ENCODE measurements at regions not wholly inside any gene's neighbourhood (a gene's known extent, or its start where the extent isn't known, plus 50 kb on each side); places are given as distances from the start of the nearest gene placed in this dataset.

GRCh38 chr19:30652751-30653150 is 280.6 kb downstream of the ZNF536 start:
- Histone ChIP-seq H3K4me3 (no peak overlapping the region), H3K9me3 (no peaks in the 10 kb centered on the region), H3K27me3 (no peaks in the 10 kb centered on the region), H3K36me3 (no peaks in the 10 kb centered on the region), H3K4me1 (peaks cover 31 to 40% (median 32%) of the 10 kb centered on the region in 3 donors), H3K27ac (no peak overlapping the region)
- no peak for FAIRE-seq
- peak in 1 of 6 donors; percentile 16 for DNase-seq
- TF ChIP-seq, protein P1, sequence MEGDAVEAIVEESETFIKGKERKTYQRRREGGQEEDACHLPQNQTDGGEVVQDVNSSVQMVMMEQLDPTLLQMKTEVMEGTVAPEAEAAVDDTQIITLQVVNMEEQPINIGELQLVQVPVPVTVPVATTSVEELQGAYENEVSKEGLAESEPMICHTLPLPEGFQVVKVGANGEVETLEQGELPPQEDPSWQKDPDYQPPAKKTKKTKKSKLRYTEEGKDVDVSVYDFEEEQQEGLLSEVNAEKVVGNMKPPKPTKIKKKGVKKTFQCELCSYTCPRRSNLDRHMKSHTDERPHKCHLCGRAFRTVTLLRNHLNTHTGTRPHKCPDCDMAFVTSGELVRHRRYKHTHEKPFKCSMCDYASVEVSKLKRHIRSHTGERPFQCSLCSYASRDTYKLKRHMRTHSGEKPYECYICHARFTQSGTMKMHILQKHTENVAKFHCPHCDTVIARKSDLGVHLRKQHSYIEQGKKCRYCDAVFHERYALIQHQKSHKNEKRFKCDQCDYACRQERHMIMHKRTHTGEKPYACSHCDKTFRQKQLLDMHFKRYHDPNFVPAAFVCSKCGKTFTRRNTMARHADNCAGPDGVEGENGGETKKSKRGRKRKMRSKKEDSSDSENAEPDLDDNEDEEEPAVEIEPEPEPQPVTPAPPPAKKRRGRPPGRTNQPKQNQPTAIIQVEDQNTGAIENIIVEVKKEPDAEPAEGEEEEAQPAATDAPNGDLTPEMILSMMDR (IDR thresholded peaks at IDR 0.05): no peak
- intact Hi-C loops (cut with DNase I): loop anchor here in 1 of 3 donors (10.0 kb wide), 1 partner anchor 798 kb away; no protein-coding TSS in a partner anchor
- ATAC-seq: no peak
- WGBS, 2 donors: 88% methylated on average over 10 of the region's 10 CpGs

DNA sequence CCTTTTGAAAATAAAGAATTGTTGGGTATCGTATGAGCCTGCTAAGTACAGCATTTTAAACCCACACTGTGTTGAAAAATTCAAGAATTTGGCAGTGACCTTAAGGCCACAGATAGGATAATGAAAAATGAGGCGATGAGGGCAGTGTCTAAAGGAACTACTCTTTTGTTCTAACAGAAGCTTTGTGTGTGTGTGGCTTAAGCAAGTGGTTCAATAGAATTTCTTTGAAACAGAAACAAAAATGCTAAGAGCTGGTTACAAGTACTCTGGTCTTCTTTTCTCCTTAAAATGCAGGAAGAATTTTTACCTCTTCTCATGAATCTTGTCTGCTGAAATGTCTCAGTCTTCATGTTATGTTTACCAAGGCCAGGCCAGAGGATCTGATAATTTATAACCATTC is 279.5 kb downstream of the ZNF536 start:
- Histone ChIP-seq H3K4me3 (no peak overlapping the region), H3K4me1 (peaks cover 31 to 40% (median 32%) of the 10 kb centered on the region in 3 donors), H3K36me3 (no peaks in the 10 kb centered on the region), H3K27ac (peak overlapping the region in 1 of 4 donors; percentile 3), H3K27me3 (no peaks in the 10 kb centered on the region), H3K9me3 (no peaks in the 10 kb centered on the region)
- TF ChIP-seq, protein P1 (IDR thresholded peaks at IDR 0.05): no peak
- DNase-seq (no peak), ATAC-seq (no peak), FAIRE-seq (no peak)
- intact Hi-C loops (cut with DNase I): loop anchor here in 1 of 3 donors (10.0 kb wide), 1 partner anchor 797 kb away; no protein-coding TSS in a partner anchor
- 51 to 53% methylated on average over 2 of the region's 2 CpGs for WGBS, 2 donors

DNA sequence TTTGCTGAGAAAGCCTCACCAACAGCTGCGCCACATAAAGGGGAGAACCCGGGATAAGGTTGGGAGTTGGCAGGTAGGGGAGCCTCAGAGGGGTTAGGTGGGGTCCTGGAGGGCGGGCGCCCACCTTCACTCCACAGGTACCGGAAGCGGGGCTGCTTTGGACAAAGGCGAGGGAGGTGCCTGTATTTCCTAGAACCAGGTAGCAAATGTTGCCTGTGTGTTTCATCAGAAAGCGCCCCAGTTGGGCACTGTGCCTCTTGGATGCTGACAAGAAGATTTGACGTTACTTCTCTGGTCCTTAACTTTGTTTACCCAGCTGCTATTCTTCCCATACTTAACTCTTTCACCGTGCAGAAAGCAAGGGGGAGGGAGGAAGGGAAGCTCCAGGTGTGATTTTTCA is 278.9 kb downstream of the ZNF536 start:
- H3K27me3 ChIP-seq: no peaks in the 10 kb centered on the region
- H3K4me1 ChIP-seq: peaks cover 31 to 40% (median 32%) of the 10 kb centered on the region in 3 donors
- WGBS, 2 donors: 24 to 29% methylated on average over 10 of the region's 10 CpGs
- DNase-seq (peak; percentile 64 to 93 (median 88)), FAIRE-seq (no peak), ATAC-seq (peak; percentile 76 to 84 (median 82))
- no peaks in the 10 kb centered on the region for H3K36me3 ChIP-seq
- H3K9me3 ChIP-seq: no peaks in the 10 kb centered on the region
- H3K4me3 ChIP-seq: peak overlapping the region in 1 of 4 donors; percentile 0
- TF ChIP-seq, protein P1 (IDR thresholded peaks at IDR 0.05): no peak
- peak overlapping the region in 3 of 4 donors; percentile 44 to 83 (median 66) for H3K27ac ChIP-seq
- intact Hi-C loops (cut with DNase I): loop anchor here in 1 of 3 donors (10.0 kb wide), 1 partner anchor 796 kb away; no protein-coding TSS in a partner anchor

- ATAC-seq: peak; percentile 72 to 83 (median 76)
- Histone ChIP-seq H3K36me3 (no peaks in the 10 kb centered on the region), H3K9me3 (no peaks in the 10 kb centered on the region), H3K4me1 (peaks cover 28 to 38% (median 30%) of the 10 kb centered on the region in 3 donors), H3K27me3 (no peaks in the 10 kb centered on the region), H3K4me3 (no peak overlapping the region), H3K27ac (peak overlapping the region in 3 of 4 donors; percentile 44 to 83 (median 66))
- peak in 3 of 6 donors; percentile 33 to 72 (median 45) for DNase-seq
- intact Hi-C loops (cut with DNase I): loop anchor here in 1 of 3 donors (10.0 kb wide), 1 partner anchor 795 kb away; no protein-coding TSS in a partner anchor
- 10% methylated on average over 9 of the region's 9 CpGs for WGBS, 2 donors
- peak; percentile 77 for FAIRE-seq
- TF ChIP-seq, protein P1 (IDR thresholded peaks at IDR 0.05): peak; percentile 21 to 63 (median 58)
Observed at GRCh38 chr19:30649934-30650614, 277.9 kb downstream of the ZNF536 start.
